ENCODE measurements at regions not wholly inside any gene's neighbourhood (a gene's known extent, or its start where the extent isn't known, plus 50 kb on each side); places are given as distances from the start of the nearest gene placed in this dataset.

- intact Hi-C loops (cut with micrococcal nuclease) = no loop called here
- DNase-seq = no peak
- H3K4me3 Mint-ChIP-seq = no peak overlapping the region
- peaks cover 10% of the 10 kb centered on the region for H3K9me3 Mint-ChIP-seq
- H3K27me3 Mint-ChIP-seq = no peaks in the 10 kb centered on the region
- H3K4me1 Mint-ChIP-seq = no peaks in the 10 kb centered on the region
- no peaks in the 10 kb centered on the region for H3K36me3 Mint-ChIP-seq (ENCODE audit: low read depth)
- no peak overlapping the region for H3K27ac Mint-ChIP-seq
These were observed 602.7 kb upstream of the NOX3 start for GRCh38 chr6:156058356-156058755.

- intact Hi-C loops (cut with micrococcal nuclease) = no loop called here
- Mint-ChIP-seq H3K27ac (no peak overlapping the region), H3K27me3 (no peaks in the 10 kb centered on the region)
These were observed 602.2 kb upstream of the NOX3 start for GRCh38 chr6:156057869-156058268.

GRCh38 chr6:156056085-156056484, 600.4 kb upstream of the NOX3 start:
- H3K27ac Mint-ChIP-seq = no peak overlapping the region
- no peaks in the 10 kb centered on the region for H3K27me3 Mint-ChIP-seq
- no peaks in the 10 kb centered on the region for H3K36me3 Mint-ChIP-seq (ENCODE audit: low read depth)
- intact Hi-C loops (cut with micrococcal nuclease) = no loop called here
- no peak overlapping the region for H3K4me3 Mint-ChIP-seq
- no peak for DNase-seq
- peaks cover 10% of the 10 kb centered on the region for H3K9me3 Mint-ChIP-seq
- no peaks in the 10 kb centered on the region for H3K4me1 Mint-ChIP-seq

More at GRCh38 chr6:156057869-156058268, 602.2 kb upstream of the NOX3 start:
- Mint-ChIP-seq H3K36me3 (ENCODE audit: low read depth) (no peaks in the 10 kb centered on the region), H3K9me3 (peaks cover 10% of the 10 kb centered on the region), H3K4me3 (no peak overlapping the region), H3K4me1 (no peaks in the 10 kb centered on the region)
- peak; percentile 23 for DNase-seq

GRCh38 chr6:156053626-156054025, 598.0 kb upstream of the NOX3 start:
- Mint-ChIP-seq H3K9me3 (peaks cover 10% of the 10 kb centered on the region), H3K36me3 (ENCODE audit: low read depth) (no peaks in the 10 kb centered on the region), H3K27me3 (no peaks in the 10 kb centered on the region), H3K27ac (no peak overlapping the region), H3K4me1 (no peaks in the 10 kb centered on the region), H3K4me3 (no peak overlapping the region)
- intact Hi-C loops (cut with micrococcal nuclease) = no loop called here
- peak; percentile 29 for DNase-seq

GRCh38 chr6:156046841-156047449, 591.3 kb upstream of the NOX3 start:
- no peak overlapping the region for H3K27ac Mint-ChIP-seq
- H3K4me3 Mint-ChIP-seq = no peak overlapping the region
- no peaks in the 10 kb centered on the region for H3K36me3 Mint-ChIP-seq (ENCODE audit: low read depth)
- H3K4me1 Mint-ChIP-seq = no peaks in the 10 kb centered on the region
- peaks cover 12% of the 10 kb centered on the region for H3K9me3 Mint-ChIP-seq
- no peaks in the 10 kb centered on the region for H3K27me3 Mint-ChIP-seq
- DNase-seq = peak; percentile 18
- intact Hi-C loops (cut with micrococcal nuclease) = no loop called here

GRCh38 chr6:156046268-156046665, 590.6 kb upstream of the NOX3 start:
- H3K4me1 Mint-ChIP-seq = no peaks in the 10 kb centered on the region
- no peak overlapping the region for H3K27ac Mint-ChIP-seq
- H3K27me3 Mint-ChIP-seq = no peaks in the 10 kb centered on the region
- intact Hi-C loops (cut with micrococcal nuclease) = no loop called here
- DNase-seq = no peak
- peaks cover 12% of the 10 kb centered on the region for H3K9me3 Mint-ChIP-seq
- no peak overlapping the region for H3K4me3 Mint-ChIP-seq
- no peaks in the 10 kb centered on the region for H3K36me3 Mint-ChIP-seq (ENCODE audit: low read depth)

GRCh38 chr6:156045401-156046267, 590.0 kb upstream of the NOX3 start:
- H3K36me3 Mint-ChIP-seq (ENCODE audit: low read depth) = no peaks in the 10 kb centered on the region
- peak; percentile 19 for DNase-seq
- intact Hi-C loops (cut with micrococcal nuclease) = no loop called here

GRCh38 chr6:156033598-156033997, 578.0 kb upstream of the NOX3 start:
- Mint-ChIP-seq H3K27ac (no peak overlapping the region), H3K27me3 (no peaks in the 10 kb centered on the region), H3K36me3 (ENCODE audit: low read depth) (no peaks in the 10 kb centered on the region), H3K9me3 (peaks cover 21% of the 10 kb centered on the region), H3K4me1 (no peaks in the 10 kb centered on the region), H3K4me3 (no peak overlapping the region)
- intact Hi-C loops (cut with micrococcal nuclease) = no loop called here
- no peak for DNase-seq

More at GRCh38 chr6:156045401-156046267, 590.0 kb upstream of the NOX3 start:
- Mint-ChIP-seq H3K4me3 (no peak overlapping the region), H3K9me3 (peaks cover 12% of the 10 kb centered on the region), H3K27me3 (no peaks in the 10 kb centered on the region), H3K27ac (no peak overlapping the region), H3K4me1 (no peaks in the 10 kb centered on the region)

- DNase-seq = no peak
- Mint-ChIP-seq H3K27me3 (no peaks in the 10 kb centered on the region), H3K4me3 (no peak overlapping the region), H3K36me3 (ENCODE audit: low read depth) (no peaks in the 10 kb centered on the region), H3K9me3 (peaks cover 28% of the 10 kb centered on the region), H3K4me1 (no peaks in the 10 kb centered on the region), H3K27ac (no peak overlapping the region)
- intact Hi-C loops (cut with micrococcal nuclease) = no loop called here
These were observed 575.9 kb upstream of the NOX3 start for GRCh38 chr6:156031516-156031915.

GRCh38 chr6:156030053-156030452, 574.4 kb upstream of the NOX3 start:
- H3K4me1 Mint-ChIP-seq = no peaks in the 10 kb centered on the region
- H3K27ac Mint-ChIP-seq = no peak overlapping the region
- intact Hi-C loops (cut with micrococcal nuclease) = no loop called here
- H3K9me3 Mint-ChIP-seq = peaks cover 28% of the 10 kb centered on the region
- no peaks in the 10 kb centered on the region for H3K36me3 Mint-ChIP-seq (ENCODE audit: low read depth)
- DNase-seq = no peak
- H3K27me3 Mint-ChIP-seq = no peaks in the 10 kb centered on the region
- no peak overlapping the region for H3K4me3 Mint-ChIP-seq

- no peak overlapping the region for H3K4me3 Mint-ChIP-seq
These were observed 573.8 kb upstream of the NOX3 start for GRCh38 chr6:156029286-156029985.

GRCh38 chr6:156028335-156029131, 572.9 kb upstream of the NOX3 start:
- Mint-ChIP-seq H3K36me3 (ENCODE audit: low read depth) (no peaks in the 10 kb centered on the region), H3K27ac (peak overlapping the region; percentile 30), H3K4me1 (no peaks in the 10 kb centered on the region), H3K4me3 (no peak overlapping the region), H3K27me3 (no peaks in the 10 kb centered on the region), H3K9me3 (peaks cover 30% of the 10 kb centered on the region)
- no peak for DNase-seq
- intact Hi-C loops (cut with micrococcal nuclease) = no loop called here

More at GRCh38 chr6:156029286-156029985, 573.8 kb upstream of the NOX3 start:
- H3K36me3 Mint-ChIP-seq (ENCODE audit: low read depth) = no peaks in the 10 kb centered on the region
- no peaks in the 10 kb centered on the region for H3K4me1 Mint-ChIP-seq
- intact Hi-C loops (cut with micrococcal nuclease) = no loop called here
- no peak overlapping the region for H3K27ac Mint-ChIP-seq
- no peak for DNase-seq
- peaks cover 28% of the 10 kb centered on the region for H3K9me3 Mint-ChIP-seq
- no peaks in the 10 kb centered on the region for H3K27me3 Mint-ChIP-seq

- Mint-ChIP-seq H3K4me3 (no peak overlapping the region), H3K4me1 (no peaks in the 10 kb centered on the region), H3K27me3 (no peaks in the 10 kb centered on the region), H3K9me3 (peaks cover 32% of the 10 kb centered on the region), H3K36me3 (ENCODE audit: low read depth) (no peaks in the 10 kb centered on the region), H3K27ac (no peak overlapping the region)
- intact Hi-C loops (cut with micrococcal nuclease) = no loop called here
- no peak for DNase-seq
These were observed 571.6 kb upstream of the NOX3 start for GRCh38 chr6:156027248-156027626.
